Right ventricle myocardium superior (tissue), 1 donor: ENCODE measurements at regions not wholly inside any gene's neighbourhood (a gene's known extent, or its start where the extent isn't known, plus 50 kb on each side); places are given as distances from the start of the nearest gene placed in this dataset.
A peak's percentile ranks its signal among the peaks of the same experiment; 100 is the strongest.
"Not testable (repeated sequence)": the region's sequence is repeated elsewhere in the genome, so short reads cannot be mapped to it uniquely, and the experiment has no call there.

Source experiments
- ATAC-seq: fragments of 200-7000 bp; cut with Tn5 transposase; one replicate; pipeline ENCODE4 v1.9.1; 2020; ENCODE audit warnings: mild to moderate bottlenecking; ENCODE audit not compliant: poor library complexity
- DNase-seq: peaks from one replicate; pipeline ENCODE4 v3.0.0-alpha.2; 2020
- intact Hi-C: fragments of 100-400 bp; cut with DNase I; formaldehyde crosslinking; loops from one replicate; pipeline ENCODE4 v1.11.2; 2022
- donor health status: DM: no; HTN: yes; CAD: no; lungs with severe emphysema.

GRCh38 chr4:15161439-15161838 is 159.2 kb downstream of the CPEB2 start:
- intact Hi-C loops: no loop called here
- no peak for ATAC-seq

GRCh38 chr4:15162046-15162445 is 159.8 kb downstream of the CPEB2 start:
- DNase-seq: no peak
- intact Hi-C loops: no loop called here

More at GRCh38 chr4:15161439-15161838, 159.2 kb downstream of the CPEB2 start:
- no peak for DNase-seq

DNA sequence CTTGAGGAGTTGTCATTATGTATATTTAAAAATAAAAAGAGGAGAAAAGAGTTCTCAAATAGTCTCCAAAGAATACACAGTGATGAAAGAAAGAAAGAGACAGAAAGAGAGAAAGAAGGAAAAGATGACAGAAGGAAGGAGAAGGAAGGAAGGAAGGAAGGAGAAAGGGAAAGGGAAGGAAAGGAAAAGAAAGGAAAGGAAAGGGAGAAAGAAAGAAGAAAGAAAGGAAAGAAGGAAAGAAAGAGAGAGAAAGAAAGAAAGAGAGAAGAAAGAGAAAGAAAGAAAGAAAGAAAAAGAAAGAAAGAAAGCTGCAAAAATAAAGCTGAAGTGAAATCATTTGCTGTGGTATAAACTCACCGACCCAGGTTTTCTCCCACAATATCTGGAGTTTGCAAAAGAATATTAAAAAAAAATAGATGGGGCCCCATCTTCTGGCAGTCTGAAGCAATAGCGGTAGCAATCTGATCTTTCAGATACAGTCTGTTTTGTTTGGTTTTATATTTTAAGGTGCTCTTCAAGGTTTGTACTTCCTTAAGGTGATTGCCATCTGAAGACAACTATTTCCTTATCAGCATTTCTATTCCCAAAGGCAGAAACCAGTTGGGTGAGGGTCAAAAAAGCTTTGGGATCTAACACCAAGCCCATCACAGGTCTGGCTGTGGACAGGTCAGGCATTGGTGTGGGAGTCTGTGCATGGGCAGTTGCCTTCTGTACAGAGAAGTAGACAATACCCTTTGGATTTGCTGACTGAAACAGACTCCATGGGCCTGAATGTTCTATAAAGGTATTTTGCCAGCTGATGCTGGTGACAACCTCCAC is 160.4 kb downstream of the CPEB2 start:
- intact Hi-C loops: no loop called here
- ATAC-seq (no peak), DNase-seq (no peak)

More at GRCh38 chr4:15162046-15162445, 159.8 kb downstream of the CPEB2 start:
- ATAC-seq: no peak

- no peak for DNase-seq
- no peak for ATAC-seq
- intact Hi-C loops: no loop called here
Observed at GRCh38 chr4:15163284-15163645, 161.0 kb downstream of the CPEB2 start.

- intact Hi-C loops: no loop called here
- ATAC-seq (no peak), DNase-seq (no peak)
Observed at GRCh38 chr4:15164571-15164970, 162.3 kb downstream of the CPEB2 start.

- ATAC-seq (no peak), DNase-seq (no peak)
- intact Hi-C loops: no loop called here
Observed at GRCh38 chr4:15167743-15168142, 165.5 kb downstream of the CPEB2 start.

DNA sequence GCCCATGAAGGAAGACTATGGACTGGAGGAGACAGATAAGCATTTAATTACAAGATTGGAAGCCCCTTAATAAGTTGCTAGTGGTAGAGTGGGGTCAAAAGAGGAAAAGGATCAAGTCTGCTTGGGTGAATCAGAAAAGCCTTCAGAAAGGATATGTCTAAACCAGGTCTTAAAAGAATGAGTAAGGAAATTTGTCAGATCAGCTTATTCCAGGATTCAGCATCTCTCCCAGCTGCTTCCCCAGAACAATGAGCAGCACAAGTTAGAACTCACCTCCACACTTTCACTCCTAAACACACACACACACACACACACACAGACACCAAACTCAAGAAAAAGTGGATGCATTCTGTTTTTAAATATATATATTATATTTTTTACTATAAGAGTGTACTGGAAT is 166.5 kb downstream of the CPEB2 start:
- DNase-seq (no peak), ATAC-seq (no peak)
- intact Hi-C loops: no loop called here

DNA sequence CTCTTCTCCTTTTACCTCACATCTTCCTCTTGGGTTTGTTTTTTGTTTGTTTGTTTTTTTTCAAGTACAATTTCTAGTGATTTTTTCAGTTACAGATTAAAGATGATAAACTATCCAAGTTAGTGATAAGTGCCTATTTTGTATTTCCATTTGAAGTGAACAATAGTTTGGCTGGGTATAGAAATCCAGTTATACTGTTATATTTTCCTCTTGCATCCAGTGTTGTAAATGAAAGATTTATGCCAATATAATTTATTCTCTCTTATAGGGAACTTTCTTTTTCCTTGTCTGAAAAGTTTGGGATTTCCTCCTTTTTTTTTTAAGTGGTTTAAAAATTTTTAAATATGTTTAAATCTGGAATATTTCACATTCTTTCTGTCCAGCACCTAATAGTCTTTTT is 169.4 kb downstream of the CPEB2 start:
- no peak for DNase-seq
- intact Hi-C loops: no loop called here
- ATAC-seq: no peak

- no peak for ATAC-seq
- no peak for DNase-seq
- intact Hi-C loops: no loop called here
Observed at GRCh38 chr4:15173251-15173650, 171.0 kb downstream of the CPEB2 start.

GRCh38 chr4:15174168-15174567 is 171.9 kb downstream of the CPEB2 start:
- intact Hi-C loops, ATAC-seq, DNase-seq: not testable (repeated sequence)

DNA sequence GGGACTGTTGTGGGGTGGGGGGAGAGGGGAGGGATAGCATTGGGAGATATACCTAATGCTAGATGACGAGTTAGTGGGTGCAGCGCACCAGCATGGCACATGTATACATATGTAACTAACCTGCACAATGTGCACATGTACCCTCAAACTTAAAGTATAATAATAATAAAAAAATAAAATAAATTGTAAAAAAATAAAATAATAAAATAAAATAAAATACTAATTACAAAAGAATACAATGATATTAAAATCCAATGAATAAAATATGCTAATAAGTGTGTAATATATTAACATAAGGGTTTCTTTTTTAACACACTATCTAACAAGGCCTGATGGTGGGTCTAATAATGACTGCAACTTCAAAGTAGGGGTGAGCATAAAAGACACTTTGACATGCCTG is 177.6 kb downstream of the CPEB2 start:
- ATAC-seq, intact Hi-C loops, DNase-seq: not testable (repeated sequence)

DNA sequence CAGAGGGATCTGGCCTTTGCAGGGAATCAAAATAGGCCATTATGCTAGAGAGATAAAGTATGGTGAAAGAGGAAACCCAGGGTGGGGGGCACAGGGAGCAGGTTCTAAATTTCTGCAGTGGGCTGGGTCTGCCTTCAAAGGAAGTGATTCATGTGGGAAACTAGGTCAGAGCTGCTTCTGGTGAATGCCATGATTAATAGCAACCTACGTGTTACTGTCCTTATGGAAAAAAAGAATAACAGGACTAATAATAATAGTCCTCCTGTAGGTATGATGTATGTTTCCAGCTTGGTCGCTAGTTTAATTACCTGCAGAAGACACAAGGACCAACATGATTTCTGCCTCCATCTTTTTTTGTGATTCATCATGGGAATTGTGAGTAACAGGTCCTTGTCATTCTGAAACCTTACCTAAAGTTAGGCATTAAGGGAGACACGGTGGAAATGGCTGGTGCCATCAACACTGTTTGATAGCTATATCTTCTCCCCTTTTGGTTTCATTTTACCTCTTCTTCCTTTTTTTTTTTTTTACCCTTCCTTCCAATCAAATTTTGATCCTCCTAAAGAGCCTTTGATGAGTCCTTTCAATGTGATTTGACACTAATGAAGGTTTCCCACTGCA is 180.4 kb downstream of the CPEB2 start:
- DNase-seq (no peak), ATAC-seq (no peak)
- intact Hi-C loops: no loop called here

GRCh38 chr4:15186149-15186548 is 183.9 kb downstream of the CPEB2 start:
- intact Hi-C loops: no loop called here
- DNase-seq (no peak), ATAC-seq (peak; percentile 63)

DNA sequence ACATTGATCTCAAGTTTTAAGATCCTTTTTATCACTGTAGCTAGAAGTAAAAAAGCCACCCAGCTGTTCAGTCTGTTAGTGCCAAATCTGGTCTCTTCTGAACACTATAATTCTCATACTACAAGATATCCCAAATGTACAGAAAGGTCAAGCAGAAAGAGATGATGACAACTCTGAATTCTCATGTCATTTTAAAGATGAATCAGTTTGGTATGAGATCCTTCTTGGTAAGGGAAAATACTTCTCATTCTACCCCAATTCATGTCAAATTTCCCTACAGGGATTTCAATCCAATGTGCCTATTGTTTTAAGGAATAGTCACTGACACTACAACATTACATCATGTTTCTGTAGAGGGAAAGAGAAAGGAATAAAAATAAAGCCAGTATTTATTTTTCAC is 184.5 kb downstream of the CPEB2 start:
- DNase-seq: no peak
- no peak for ATAC-seq
- intact Hi-C loops: no loop called here

DNA sequence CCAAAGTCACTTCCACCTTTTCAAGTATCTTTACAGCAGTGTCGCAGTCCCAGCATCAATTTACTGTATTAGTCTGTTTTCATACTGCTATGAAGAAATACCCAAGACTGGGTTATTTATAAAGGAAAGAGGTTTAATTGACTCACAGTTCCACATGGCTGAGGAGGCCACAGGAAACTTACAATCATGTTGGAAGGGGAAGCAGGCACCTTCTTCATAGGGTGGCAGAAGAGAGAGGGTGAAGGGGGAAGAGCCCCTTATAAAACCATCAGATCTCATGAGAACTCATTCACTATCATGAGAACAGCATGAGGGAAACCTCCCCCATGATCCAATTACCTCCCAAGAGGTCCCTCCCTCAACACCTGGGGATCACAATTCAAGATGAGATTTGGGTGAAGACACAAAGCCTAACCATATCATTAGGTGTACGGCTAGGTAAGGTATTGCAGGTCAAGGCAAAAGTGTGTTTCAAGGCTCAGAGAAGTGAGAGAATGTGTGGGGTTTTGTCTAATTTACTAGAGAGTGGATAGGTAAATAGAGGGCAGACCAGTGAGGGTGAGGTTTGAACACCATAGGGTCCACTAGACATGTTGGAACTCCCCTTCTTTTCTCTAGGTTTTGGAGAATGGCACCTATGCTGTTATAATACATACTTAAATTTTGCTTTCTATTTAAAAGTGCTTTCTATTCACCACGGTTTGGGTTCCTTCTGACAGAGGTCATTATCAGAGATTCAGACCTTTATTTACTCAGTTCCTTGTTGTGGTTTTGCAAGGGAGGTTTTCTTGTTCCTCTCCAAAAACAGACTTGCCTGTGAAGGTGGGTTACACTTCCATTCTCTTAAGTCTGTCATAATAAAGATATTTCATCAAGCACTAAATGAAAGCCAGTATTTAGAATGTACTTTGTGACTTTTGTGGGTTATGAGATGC is 186.6 kb downstream of the CPEB2 start:
- intact Hi-C loops: no loop called here
- no peak for ATAC-seq
- no peak for DNase-seq

GRCh38 chr4:15194520-15194919 is 192.2 kb downstream of the CPEB2 start:
- no peak for ATAC-seq
- DNase-seq: no peak
- intact Hi-C loops: no loop called here

DNA sequence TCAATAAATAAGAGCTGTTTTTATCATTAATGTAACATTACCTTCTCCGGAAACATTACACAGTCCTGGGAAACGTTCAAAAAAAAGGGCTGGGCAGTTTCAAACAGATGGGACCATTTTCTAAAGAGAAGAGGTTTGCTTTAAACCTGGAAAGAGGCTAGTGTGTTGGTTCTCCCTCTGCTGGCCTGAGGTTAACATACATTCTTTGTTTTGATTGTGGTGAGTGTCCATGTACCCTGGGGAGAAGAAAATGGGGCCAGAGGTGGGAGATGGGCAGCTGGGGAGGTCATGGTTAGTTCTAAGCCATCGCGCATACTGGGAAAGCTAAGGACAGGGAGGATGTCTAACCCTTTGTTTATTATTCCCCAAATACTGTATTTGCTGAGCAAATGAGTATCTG is 194.7 kb downstream of the CPEB2 start:
- intact Hi-C loops: no loop called here
- ATAC-seq (peak; percentile 78), DNase-seq (no peak)

- peak; percentile 82 for ATAC-seq
Observed at GRCh38 chr4:15198070-15198727, 195.9 kb downstream of the CPEB2 start.

DNA sequence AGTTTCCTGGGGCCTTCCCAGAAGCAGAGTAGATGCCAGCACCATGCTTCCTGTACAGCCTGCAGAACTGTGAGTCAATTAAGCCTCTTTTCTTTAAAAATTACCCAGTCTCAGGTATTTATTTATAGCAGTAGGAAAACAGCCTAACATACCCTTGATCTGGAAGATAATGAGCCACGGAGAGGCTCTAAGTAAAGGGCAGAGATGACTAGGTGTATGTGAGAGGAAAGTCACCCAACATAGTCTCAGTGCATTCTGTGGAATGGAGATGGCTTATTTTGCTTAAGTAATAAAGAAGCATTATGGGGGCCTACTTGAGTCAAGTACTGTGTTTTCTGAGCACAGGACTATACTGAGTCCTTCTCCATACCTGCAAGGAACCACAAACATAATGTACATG is 199.5 kb downstream of the CPEB2 start:
- ATAC-seq: no peak
- intact Hi-C loops: no loop called here
- DNase-seq: no peak

More at GRCh38 chr4:15198070-15198727, 195.9 kb downstream of the CPEB2 start:
- no peak for DNase-seq
- intact Hi-C loops: no loop called here
